SK-N-MC (cell line): ENCODE measurements at regions not wholly inside any gene's neighbourhood (a gene's known extent, or its start where the extent isn't known, plus 50 kb on each side); places are given as distances from the start of the nearest gene placed in this dataset.

ENCODE experiments used
- EZH2 ChIP-seq: fragments of 200-600 bp; sonication (generic); IDR thresholded peaks from one replicate; pipeline ENCODE4 v1.6.1; 2017; ENCODE audit warnings: antibody characterized with exemption
- FOXP2 ChIP-seq: optimal IDR thresholded peaks from 2 replicates; pipeline ENCODE3; 2011; ENCODE audit warnings: mild to moderate bottlenecking, moderate library complexity; ENCODE audit not compliant: insufficient read depth; ENCODE audit errors: extremely low read length, control extremely low read depth
- POLR2AphosphoS5 ChIP-seq: IDR thresholded peaks from 2 replicates; pipeline ENCODE4 v1.6.1; 2012; ENCODE audit warnings: mild to moderate bottlenecking, low read depth, low read length, borderline replicate concordance

DNA sequence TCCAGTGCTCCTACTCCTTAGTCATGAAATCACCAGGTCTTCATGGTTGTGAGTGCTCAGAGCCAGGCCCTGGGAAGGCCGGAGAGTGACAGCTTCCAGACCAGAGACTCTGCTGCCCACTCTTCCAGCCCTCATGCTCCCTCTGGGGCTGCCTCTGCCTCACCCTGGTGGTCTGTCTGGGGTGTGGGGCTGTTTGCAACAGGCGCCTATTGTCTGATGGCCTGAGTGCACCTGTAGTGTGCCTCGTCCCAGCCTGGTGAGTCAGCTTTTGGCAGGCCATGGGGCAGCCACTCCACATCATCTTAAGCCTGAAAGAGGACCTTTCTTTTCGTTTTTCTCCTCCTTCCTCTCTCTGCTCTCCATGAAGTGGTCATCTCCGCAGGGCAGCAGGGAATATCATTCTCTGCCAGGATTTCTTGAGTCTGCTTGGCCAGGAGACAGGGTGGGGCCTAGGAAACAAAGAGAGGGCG lies 173.8 kb downstream of the VEGFA start:
- TF ChIP-seq POLR2AphosphoS5 (no peak), EZH2 (no peak), FOXP2 (no peak)
